Ectodermal cell (in vitro differentiated cells): ENCODE measurements at regions not wholly inside any gene's neighbourhood (a gene's known extent, or its start where the extent isn't known, plus 50 kb on each side); places are given as distances from the start of the nearest gene placed in this dataset.
"Not testable (repeated sequence)": the region's sequence is repeated elsewhere in the genome, so short reads cannot be mapped to it uniquely, and the experiment has no call there.

Experiments
- H3K27ac ChIP-seq: 2 replicates; pipeline ENCODE4 v1.7.0; 2013; ENCODE audit warnings: mild to moderate bottlenecking, low read depth, low read length; ENCODE audit not compliant: insufficient read depth, poor library complexity, severe bottlenecking
- H3K27me3 ChIP-seq: 2 replicates; pipeline ENCODE4 v1.7.0; 2013; ENCODE audit warnings: mild to moderate bottlenecking, low read length; ENCODE audit not compliant: insufficient read depth, control insufficient read depth, poor library complexity, severe bottlenecking
- H3K36me3 ChIP-seq: one replicate; pipeline ENCODE4 v1.7.0; 2013; ENCODE audit warnings: low read length; ENCODE audit not compliant: control insufficient read depth, insufficient read depth
- H3K4me1 ChIP-seq: one replicate; pipeline ENCODE4 v1.7.0; 2013; ENCODE audit warnings: low read length; ENCODE audit not compliant: control insufficient read depth, insufficient read depth
- H3K4me3 ChIP-seq: 2 replicates; pipeline ENCODE4 v1.7.0; 2013; ENCODE audit warnings: low read depth, low read length, control low read depth; ENCODE audit not compliant: insufficient read depth
- H3K9me3 ChIP-seq: 2 replicates; pipeline ENCODE4 v1.7.0; 2013; ENCODE audit warnings: mild to moderate bottlenecking, low read length, moderate library complexity; ENCODE audit not compliant: control insufficient read depth
- WGBS, 2 experiments: methylation state at CpG; one replicate each; pipeline ENCODE4 v1.1.7; 2013; ENCODE audit warnings: missing lambda C conversion rate in 2 of 2; 5-methylcytosine and 5-hydroxymethylcytosine counted together

- WGBS, 2 experiments = 80 to 98% methylated on average over 2 to 3 of the region's 3 CpGs
- Histone ChIP-seq H3K27ac (no peak overlapping the region), H3K4me3 (no peak overlapping the region), H3K4me1 (no peaks in the 10 kb centered on the region), H3K27me3 (no peaks in the 10 kb centered on the region), H3K9me3 (no peaks in the 10 kb centered on the region), H3K36me3 (no peaks in the 10 kb centered on the region)
Observed at GRCh38 chr6:140345935-140346334, 971.5 kb upstream of the CITED2 start.

DNA sequence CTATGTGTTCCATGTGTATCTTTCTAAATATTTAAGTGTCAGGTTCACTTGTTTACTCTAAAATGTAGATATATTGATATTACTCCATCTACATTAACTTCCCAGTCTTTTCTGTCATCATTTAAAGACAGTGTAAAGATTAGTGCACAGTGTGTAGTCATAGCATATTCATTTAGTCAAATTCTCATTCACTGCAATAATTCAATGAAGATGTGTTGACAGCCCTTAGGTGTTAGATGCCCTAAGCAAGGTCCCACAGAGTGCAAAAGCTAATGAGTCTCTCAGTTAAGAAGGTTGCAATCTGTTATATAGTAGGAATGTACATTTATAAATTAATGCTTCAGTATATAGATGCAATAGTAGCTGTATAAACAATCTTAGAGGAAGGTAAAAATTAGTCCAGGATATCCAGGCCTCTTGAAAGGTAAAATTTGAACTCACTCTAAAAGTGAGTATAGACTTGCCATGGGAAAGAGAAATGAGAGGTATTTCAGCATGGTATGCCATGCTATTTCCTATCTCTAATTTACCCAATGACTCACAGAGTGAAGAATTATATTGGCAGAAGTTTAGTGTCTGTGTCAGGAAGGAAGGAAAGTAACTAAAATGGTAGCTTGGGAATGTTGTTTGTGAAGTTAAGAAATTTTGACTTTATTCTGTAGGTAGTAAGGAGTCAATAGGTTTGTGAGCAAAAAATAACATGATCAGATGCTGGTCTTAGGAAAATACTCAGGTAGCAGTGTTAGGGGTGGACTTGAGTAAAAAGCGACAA is 969.9 kb upstream of the CITED2 start:
- no peaks in the 10 kb centered on the region for H3K27me3 ChIP-seq
- no peaks in the 10 kb centered on the region for H3K36me3 ChIP-seq
- no peaks in the 10 kb centered on the region for H3K9me3 ChIP-seq
- H3K4me3 ChIP-seq = no peak overlapping the region
- no peaks in the 10 kb centered on the region for H3K4me1 ChIP-seq
- H3K27ac ChIP-seq = no peak overlapping the region
- WGBS, 2 experiments = 89 to 94% methylated on average over 1 of the region's 1 CpG

- H3K4me1 ChIP-seq = no peaks in the 10 kb centered on the region
- 88 to 100% methylated on average over 1 to 2 of the region's 2 CpGs for WGBS, 2 experiments
- no peaks in the 10 kb centered on the region for H3K27me3 ChIP-seq
Observed at GRCh38 chr6:140343128-140343527, 968.7 kb upstream of the CITED2 start.

GRCh38 chr6:140341272-140341671 is 966.8 kb upstream of the CITED2 start:
- Histone ChIP-seq H3K27ac (no peak overlapping the region), H3K27me3 (no peaks in the 10 kb centered on the region), H3K9me3 (no peaks in the 10 kb centered on the region), H3K4me1 (no peaks in the 10 kb centered on the region), H3K4me3 (no peak overlapping the region), H3K36me3 (no peaks in the 10 kb centered on the region)

More at GRCh38 chr6:140343128-140343527, 968.7 kb upstream of the CITED2 start:
- H3K36me3 ChIP-seq = no peaks in the 10 kb centered on the region
- H3K27ac ChIP-seq = no peak overlapping the region
- no peak overlapping the region for H3K4me3 ChIP-seq
- no peaks in the 10 kb centered on the region for H3K9me3 ChIP-seq

DNA sequence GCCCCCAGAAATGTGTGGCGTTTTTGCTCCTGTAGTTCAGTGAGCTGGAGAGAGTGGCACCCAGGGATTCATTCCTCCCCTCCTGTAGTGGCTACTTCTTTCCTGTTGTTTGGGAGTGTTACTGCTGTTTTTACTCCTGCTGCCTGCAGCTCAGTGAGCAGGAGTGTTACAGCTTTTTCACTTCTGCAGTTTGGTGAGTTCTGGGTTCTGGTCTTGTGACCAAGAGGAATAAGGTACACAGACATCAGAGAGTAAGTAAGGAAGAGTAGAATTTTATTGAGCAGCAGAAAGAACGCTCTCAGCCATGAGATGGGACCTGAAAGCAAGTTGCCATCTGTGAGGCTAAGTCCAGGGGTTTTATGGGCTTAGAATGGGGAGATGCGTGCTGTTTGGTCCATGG is 966.3 kb upstream of the CITED2 start:
- Histone ChIP-seq H3K27me3 (no peaks in the 10 kb centered on the region), H3K4me3 (no peak overlapping the region), H3K27ac (no peak overlapping the region), H3K9me3 (no peaks in the 10 kb centered on the region), H3K4me1 (no peaks in the 10 kb centered on the region), H3K36me3 (no peaks in the 10 kb centered on the region)
- 93 to 94% methylated on average over 3 of the region's 3 CpGs for WGBS, 2 experiments

DNA sequence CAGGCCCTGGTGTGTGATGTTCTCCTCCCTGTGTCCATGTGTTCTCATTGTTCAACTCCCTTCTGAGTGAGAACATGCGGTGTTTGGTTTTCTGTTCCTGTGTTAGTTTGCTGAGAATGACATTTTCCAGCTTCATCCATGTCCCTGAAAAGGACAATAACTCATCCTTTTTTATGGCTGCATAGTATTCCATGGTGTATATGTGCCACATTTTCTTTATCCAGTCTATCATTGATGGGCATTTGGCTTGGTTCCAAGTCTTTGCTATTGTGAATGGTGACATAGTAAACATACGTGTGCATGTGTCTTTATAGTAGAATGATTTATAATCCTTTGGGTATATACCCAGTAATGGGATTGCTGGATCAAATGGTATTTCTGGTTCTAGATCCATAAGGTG is 964.6 kb upstream of the CITED2 start:
- not testable (repeated sequence) for H3K27ac ChIP-seq, H3K4me1 ChIP-seq, H3K9me3 ChIP-seq, H3K36me3 ChIP-seq, H3K27me3 ChIP-seq, H3K4me3 ChIP-seq
- 91 to 94% methylated on average over 2 of the region's 2 CpGs for WGBS, 2 experiments

- Histone ChIP-seq H3K9me3 (no peaks in the 10 kb centered on the region), H3K4me3 (no peak overlapping the region), H3K27ac (no peak overlapping the region), H3K4me1 (peaks cover 11% of the 10 kb centered on the region), H3K27me3 (no peaks in the 10 kb centered on the region), H3K36me3 (no peaks in the 10 kb centered on the region)
- WGBS, 2 experiments = 80 to 95% methylated on average over 1 to 2 of the region's 2 CpGs
Observed at GRCh38 chr6:140321891-140322290, 947.4 kb upstream of the CITED2 start.

DNA sequence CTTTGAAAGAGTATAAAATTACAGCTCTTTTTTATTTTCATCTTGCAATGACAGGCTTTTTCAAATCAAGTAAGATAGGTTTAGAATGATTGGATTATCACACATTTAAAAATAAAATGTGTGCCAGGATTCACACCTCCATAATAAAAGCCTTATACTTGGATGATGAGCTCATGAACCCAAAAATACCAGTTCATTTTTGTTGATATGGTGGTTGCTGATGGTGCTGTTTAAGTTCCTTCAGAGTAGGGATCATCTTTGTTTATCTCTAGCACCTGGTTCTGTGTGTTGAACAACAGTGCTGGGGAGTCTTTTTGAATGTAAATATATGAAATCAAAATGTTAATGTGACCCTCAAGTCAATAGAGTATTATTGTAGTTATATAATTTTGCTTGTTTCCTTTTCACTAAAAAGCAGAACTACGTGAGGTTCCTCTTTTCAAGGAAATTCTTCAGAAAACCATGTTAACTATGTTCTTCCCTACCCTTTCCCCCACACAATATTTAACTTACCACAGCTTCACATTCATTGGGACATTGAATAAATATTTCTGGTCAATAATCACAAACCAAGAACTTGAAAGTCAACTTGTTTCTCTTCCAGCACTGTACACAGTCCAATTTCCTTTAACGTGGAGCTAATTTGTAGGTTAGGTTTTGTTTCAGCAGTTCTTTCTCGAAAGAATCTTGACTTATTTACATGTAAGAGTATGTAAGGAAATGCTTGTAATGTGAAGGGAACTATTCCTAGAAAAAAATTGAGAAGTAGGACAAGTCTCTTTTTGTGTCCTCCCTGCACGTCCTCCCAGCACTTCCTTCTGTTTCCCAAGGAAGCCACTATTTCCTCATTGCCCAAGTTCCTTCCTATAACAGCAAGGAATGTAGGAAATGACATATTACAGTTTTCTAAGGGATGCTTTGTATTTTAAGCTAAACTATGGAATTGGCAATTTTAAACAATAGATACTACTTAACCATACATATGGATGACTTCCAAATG is 945.9 kb upstream of the CITED2 start:
- no peaks in the 10 kb centered on the region for H3K9me3 ChIP-seq
- H3K36me3 ChIP-seq = no peaks in the 10 kb centered on the region
- H3K4me1 ChIP-seq = peaks cover 11% of the 10 kb centered on the region
- WGBS, 2 experiments = 87 to 95% methylated on average over 3 to 4 of the region's 4 CpGs
- H3K27ac ChIP-seq = no peak overlapping the region
- no peaks in the 10 kb centered on the region for H3K27me3 ChIP-seq
- H3K4me3 ChIP-seq = no peak overlapping the region

DNA sequence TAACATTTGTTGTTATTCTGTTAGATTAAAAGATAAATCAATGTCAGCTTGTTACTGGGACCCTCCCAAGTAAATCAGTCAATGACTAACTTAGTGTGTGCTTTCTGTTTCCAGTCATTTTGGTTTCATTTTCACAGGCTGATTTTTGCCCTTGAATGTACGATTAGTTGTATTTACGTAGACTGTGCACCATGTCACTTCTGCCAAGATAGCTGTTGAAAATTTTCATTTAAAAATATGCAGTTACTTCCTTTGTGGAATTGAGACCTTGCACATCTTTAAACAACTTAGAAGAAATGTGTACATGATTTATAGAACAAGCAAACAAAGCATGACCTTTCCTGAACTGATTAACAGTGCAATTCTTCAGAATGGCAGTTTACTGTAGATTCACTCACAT is 944.8 kb upstream of the CITED2 start:
- peaks cover 11% of the 10 kb centered on the region for H3K4me1 ChIP-seq
- WGBS, 2 experiments = 98 to 100% methylated on average over 2 of the region's 2 CpGs
- H3K27me3 ChIP-seq = no peaks in the 10 kb centered on the region
- no peak overlapping the region for H3K4me3 ChIP-seq
- no peak overlapping the region for H3K27ac ChIP-seq
- no peaks in the 10 kb centered on the region for H3K36me3 ChIP-seq
- H3K9me3 ChIP-seq = no peaks in the 10 kb centered on the region

DNA sequence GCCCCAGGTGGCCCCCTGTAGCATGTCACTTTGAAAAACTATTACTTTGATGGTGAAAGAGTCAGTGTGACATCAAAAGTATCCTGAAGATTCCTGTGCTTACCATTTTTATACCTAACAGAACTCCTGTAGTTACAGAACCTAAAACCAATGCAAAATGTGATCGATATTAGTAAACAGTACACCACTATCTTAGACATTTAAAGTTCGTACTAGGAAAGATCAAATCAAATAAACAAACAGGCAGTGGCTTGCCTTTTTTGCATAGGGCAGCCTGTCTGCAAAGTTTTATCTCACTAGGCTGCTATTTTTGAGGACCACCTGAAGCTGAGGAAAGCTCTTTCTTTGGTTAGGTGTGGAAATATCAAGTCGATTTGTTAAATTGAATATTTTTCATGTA is 944.0 kb upstream of the CITED2 start:
- Histone ChIP-seq H3K4me3 (no peak overlapping the region), H3K36me3 (no peaks in the 10 kb centered on the region), H3K27me3 (no peaks in the 10 kb centered on the region), H3K4me1 (peaks cover 11% of the 10 kb centered on the region), H3K9me3 (no peaks in the 10 kb centered on the region), H3K27ac (no peak overlapping the region)
- WGBS, 2 experiments = 91 to 94% methylated on average over 2 to 3 of the region's 3 CpGs
